Panc1 (cell line): ENCODE measurements at regions not wholly inside any gene's neighbourhood (a gene's known extent, or its start where the extent isn't known, plus 50 kb on each side); places are given as distances from the start of the nearest gene placed in this dataset.
"Not testable (repeated sequence)": the region's sequence is repeated elsewhere in the genome, so short reads cannot be mapped to it uniquely, and the experiment has no call there.

Experiments used
- CTCF ChIP-seq: fragments of 450-650 bp; IDR thresholded peaks from 2 replicates; pipeline ENCODE4 v1.5.1; 2017; ENCODE audit warnings: mild to moderate bottlenecking
- POLR2AphosphoS5 ChIP-seq: IDR thresholded peaks from 2 replicates; pipeline ENCODE4 v1.6.1; 2012; ENCODE audit warnings: mild to moderate bottlenecking, low read depth, low read length, moderate library complexity
- SIN3A ChIP-seq: IDR thresholded peaks from 2 replicates; pipeline ENCODE4 v1.6.1; 2012; ENCODE audit warnings: low read depth, mild to moderate bottlenecking, low read length, moderate library complexity, borderline replicate concordance; ENCODE audit not compliant: insufficient read depth
- TCF7L2 ChIP-seq: IDR thresholded peaks from 2 replicates; pipeline ENCODE4 v1.6.1; 2011; ENCODE audit warnings: mild to moderate bottlenecking, low read depth, low read length, inconsistent platforms
- TF ChIP-seq, protein P1 (sequence below), 2 experiments: IDR thresholded peaks; 2 replicates each; pipeline ENCODE4 v1.6.1; 2011 to 2012; ENCODE audit warnings: low read depth in 2 of 2, control low read depth in 1 of 2, low read length in 1 of 2, mild to moderate bottlenecking in 1 of 2, moderate library complexity in 1 of 2; ENCODE audit not compliant: insufficient read depth in 1 of 2

DNA sequence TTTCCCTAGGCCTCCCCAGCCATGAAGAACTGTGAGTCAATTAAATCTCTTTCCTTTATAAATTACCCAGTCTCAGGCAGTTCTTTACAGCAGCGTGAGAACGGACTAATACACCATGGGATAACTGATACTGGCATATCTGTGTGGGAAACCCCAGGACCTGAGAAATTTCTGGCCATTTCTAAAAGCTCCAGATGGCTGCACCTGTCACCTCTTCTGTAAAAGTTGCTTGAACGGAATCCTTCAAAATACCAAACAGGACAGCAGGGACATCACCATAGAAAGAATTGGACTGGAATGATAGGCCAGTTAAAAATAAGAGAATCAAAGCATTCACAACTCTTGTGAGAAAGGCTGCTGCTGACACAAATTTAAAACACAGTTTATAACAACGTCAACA, 134.0 kb upstream of the FOXD4L5 start:
- not testable (repeated sequence) for TF ChIP-seq CTCF, POLR2AphosphoS5, TCF7L2, SIN3A
- TF ChIP-seq, protein P1, sequence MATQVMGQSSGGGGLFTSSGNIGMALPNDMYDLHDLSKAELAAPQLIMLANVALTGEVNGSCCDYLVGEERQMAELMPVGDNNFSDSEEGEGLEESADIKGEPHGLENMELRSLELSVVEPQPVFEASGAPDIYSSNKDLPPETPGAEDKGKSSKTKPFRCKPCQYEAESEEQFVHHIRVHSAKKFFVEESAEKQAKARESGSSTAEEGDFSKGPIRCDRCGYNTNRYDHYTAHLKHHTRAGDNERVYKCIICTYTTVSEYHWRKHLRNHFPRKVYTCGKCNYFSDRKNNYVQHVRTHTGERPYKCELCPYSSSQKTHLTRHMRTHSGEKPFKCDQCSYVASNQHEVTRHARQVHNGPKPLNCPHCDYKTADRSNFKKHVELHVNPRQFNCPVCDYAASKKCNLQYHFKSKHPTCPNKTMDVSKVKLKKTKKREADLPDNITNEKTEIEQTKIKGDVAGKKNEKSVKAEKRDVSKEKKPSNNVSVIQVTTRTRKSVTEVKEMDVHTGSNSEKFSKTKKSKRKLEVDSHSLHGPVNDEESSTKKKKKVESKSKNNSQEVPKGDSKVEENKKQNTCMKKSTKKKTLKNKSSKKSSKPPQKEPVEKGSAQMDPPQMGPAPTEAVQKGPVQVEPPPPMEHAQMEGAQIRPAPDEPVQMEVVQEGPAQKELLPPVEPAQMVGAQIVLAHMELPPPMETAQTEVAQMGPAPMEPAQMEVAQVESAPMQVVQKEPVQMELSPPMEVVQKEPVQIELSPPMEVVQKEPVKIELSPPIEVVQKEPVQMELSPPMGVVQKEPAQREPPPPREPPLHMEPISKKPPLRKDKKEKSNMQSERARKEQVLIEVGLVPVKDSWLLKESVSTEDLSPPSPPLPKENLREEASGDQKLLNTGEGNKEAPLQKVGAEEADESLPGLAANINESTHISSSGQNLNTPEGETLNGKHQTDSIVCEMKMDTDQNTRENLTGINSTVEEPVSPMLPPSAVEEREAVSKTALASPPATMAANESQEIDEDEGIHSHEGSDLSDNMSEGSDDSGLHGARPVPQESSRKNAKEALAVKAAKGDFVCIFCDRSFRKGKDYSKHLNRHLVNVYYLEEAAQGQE (IDR thresholded peaks at IDR 0.05; ENCODE audit: insufficient read depth in 1 of 2, low read depth in 2 of 2, low read length in 1 of 2) = not testable (repeated sequence)
